ENCODE measurements at regions not wholly inside any gene's neighbourhood (a gene's known extent, or its start where the extent isn't known, plus 50 kb on each side); places are given as distances from the start of the nearest gene placed in this dataset.

GRCh38 chr9:113738496-113738892 lies 137.6 kb upstream of the ZNF618 start:
- Histone ChIP-seq H3K9me3 (ENCODE audit: control insufficient read depth, insufficient read depth, low read length) (no peaks in the 10 kb centered on the region), H2BK20ac (ENCODE audit: low read depth, low read length) (no peak overlapping the region), H3K4ac (ENCODE audit: low read depth, low read length) (no peak overlapping the region), H3K4me2 (ENCODE audit: low read depth, low read length) (no peak overlapping the region), H2AK5ac (ENCODE audit: low read depth, low read length) (no peak overlapping the region), H2BK5ac (ENCODE audit: low read depth, low read length, poor library complexity, severe bottlenecking) (no peak overlapping the region), H3K79me1 (ENCODE audit: low read depth in 1 of 2, low read length in 2 of 2) (no peaks in the 10 kb centered on the region), H3K23ac (ENCODE audit: low read depth, low read length) (no peak overlapping the region), H4K5ac (ENCODE audit: low read depth, low read length) (no peak overlapping the region), H4K20me1 (ENCODE audit: insufficient read depth, low read length) (no peaks in the 10 kb centered on the region), H3K27me3 (ENCODE audit: control insufficient read depth, insufficient read depth, low read length) (peaks cover 29% of the 10 kb centered on the region), H2AK9ac (replicated peaks; ENCODE audit: low read depth, low read length, poor library complexity) (no peak overlapping the region), H3K27ac (ENCODE audit: insufficient read depth, low read length) (no peak overlapping the region), H2BK120ac (ENCODE audit: low read depth, low read length) (no peak overlapping the region), H3K4me1 (ENCODE audit: control insufficient read depth, insufficient read depth, low read length) (no peaks in the 10 kb centered on the region), H3K14ac (replicated peaks; ENCODE audit: low read depth, low read length) (no peak overlapping the region), H3K4me3 (ENCODE audit: insufficient read depth, low read depth, low read length) (no peak overlapping the region), H4K91ac (ENCODE audit: insufficient read depth, low read depth, low read length) (no peak overlapping the region), H3K36me3 (ENCODE audit: control insufficient read depth, insufficient read depth, low read length) (no peaks in the 10 kb centered on the region), H3K9me1 (ENCODE audit: insufficient read depth, low read length) (no peaks in the 10 kb centered on the region), H3K56ac (ENCODE audit: extremely low read depth, insufficient read depth, low read length) (no peak overlapping the region), H4K8ac (ENCODE audit: low read depth in 2 of 2, low read length in 2 of 2) (no peak overlapping the region), H3K18ac (ENCODE audit: low read depth, low read length) (no peak overlapping the region), H3K9ac (ENCODE audit: low read depth, low read length) (no peak overlapping the region), H2AFZ (replicated peaks; ENCODE audit: low read length, poor library complexity) (no peak overlapping the region), H2BK15ac (ENCODE audit: low read depth, low read length) (no peak overlapping the region)
- POLR2A ChIA-PET (ENCODE audit: unreplicated experiment): no interaction called here
- CTCF ChIA-PET: no interaction called here
- DNase-seq (no peak), ATAC-seq (ENCODE audit: low read depth) (no peak)
- no peak for TF ChIP-seq CHD1 (IDR thresholded peaks at IDR 0.05; ENCODE audit: low read depth, low read length)
- no peak for TF ChIP-seq FOS (IDR thresholded peaks at IDR 0.05; ENCODE audit: low read depth, low read length)
- no peak for TF ChIP-seq MAFK (IDR thresholded peaks at IDR 0.05; ENCODE audit: low read depth, low read length)
- TF ChIP-seq POLR2A (IDR thresholded peaks at IDR 0.05; ENCODE audit: low read depth, low read length): no peak
- TF ChIP-seq CTCF (conservative IDR thresholded peaks at IDR 0.05; ENCODE audit: low read depth, low read length): no peak
- no peak for TF ChIP-seq MXI1 (IDR thresholded peaks at IDR 0.05; ENCODE audit: borderline replicate concordance, low read depth, low read length)
- TF ChIP-seq RFX5 (IDR thresholded peaks at IDR 0.05; ENCODE audit: low read depth, low read length): no peak
- no peak for TF ChIP-seq NFE2L2 (IDR thresholded peaks at IDR 0.05; ENCODE audit: low read depth, low read length)
- TF ChIP-seq CEBPB (IDR thresholded peaks at IDR 0.05; ENCODE audit: low read depth, low read length): no peak
- in situ Hi-C loops (cut with MboI; ENCODE audit: low sequenced_read_pairs): no loop called here
- intact Hi-C loops (cut with micrococcal nuclease): no loop called here
- BruUV-seq (replicated peaks): no TSS peak
- dilution Hi-C loops (cut with HindIII; ENCODE audit: low sequenced_read_pairs, unreplicated experiment): no loop called here
- 60% methylated on average over 2 of the region's 9 CpGs; no CpG with 5 or more reads in 1 of the 2 experiments for WGBS, 2 experiments (ENCODE audit: extremely low coverage in 2 of 2, insufficient read length in 1 of 2)

Data from IMR-90 (cell line).